Gastrocnemius medialis (tissue), 4 donors: ENCODE measurements at regions not wholly inside any gene's neighbourhood (a gene's known extent, or its start where the extent isn't known, plus 50 kb on each side); places are given as distances from the start of the nearest gene placed in this dataset.

ENCODE experiments used
- ATAC-seq, 2 donors: fragments of 150-250 bp; one replicate each; pipeline ENCODE4 v1.9.1; 2016
- DNase-seq, 2 donors: peaks; one replicate each; pipeline ENCODE4 v3.0.0-alpha.2; 2019
- H3K27ac ChIP-seq, 4 donors: fragments of 200-600 bp; sonication (generic); 1 replicate in 1 of 4; 2 replicates in 3 of 4; pipeline ENCODE4 v1.5.1; 2016 to 2018; ENCODE audit warnings: mild to moderate bottlenecking in 2 of 4, moderate library complexity in 1 of 4
- H3K27me3 ChIP-seq, 3 donors: fragments of 200-600 bp; sonication (generic) in 2 of 3; 1 replicate in 1 of 3; 2 replicates in 2 of 3; pipeline versions ENCODE4 v1.5.1 to v1.6.0; 2016 to 2019; ENCODE audit warnings: mild to moderate bottlenecking in 1 of 3, moderate library complexity in 1 of 3
- H3K36me3 ChIP-seq, 2 donors: fragments of 200-600 bp; sonication (generic) in 1 of 2; one replicate each; pipeline ENCODE4 v1.5.1; 2017 to 2018
- H3K4me1 ChIP-seq, 2 donors: fragments of 200-600 bp; sonication (generic) in 1 of 2; one replicate each; pipeline ENCODE4 v1.5.1; 2016 to 2017; ENCODE audit warnings: mild to moderate bottlenecking in 2 of 2
- H3K4me3 ChIP-seq, 4 donors: fragments of 200-600 bp; sonication (generic) in 3 of 4; 1 replicate in 1 of 4; 2 replicates in 3 of 4; pipeline ENCODE4 v1.5.1; 2016 to 2019; ENCODE audit warnings: mild to moderate bottlenecking in 2 of 4
- H3K9me3 ChIP-seq, 3 donors: fragments of 200-600 bp; sonication (generic) in 2 of 3; 1 replicate in 1 of 3; 2 replicates in 2 of 3; pipeline ENCODE4 v1.5.1; 2016 to 2019
- POLR2A ChIP-seq, 2 donors: fragments of 450-650 bp; IDR thresholded peaks; one replicate each; pipeline ENCODE4 v1.6.1; 2017; ENCODE audit warnings: antibody characterized with exemption in 2 of 2, mild to moderate bottlenecking in 2 of 2, moderate library complexity in 2 of 2
- in situ Hi-C, 4 donors: fragments of 200-750 bp; cut with MboI; loops; one replicate each; pipeline versions ENCODE4 v1.15.0 to v1.8.0; 2017; ENCODE audit warnings: low sequenced_read_pairs in 4 of 4
- intact Hi-C: fragments of 100-400 bp; cut with DNase I; formaldehyde crosslinking; loops from one replicate; pipeline ENCODE4 v1.15.1; 2023; ENCODE audit warnings: low total_unique reads
- TF ChIP-seq, protein P1 (sequence below), 5 experiments: fragments of 450-650 bp in 3 of 5; fragments of 200-600 bp in 2 of 5; sonication (generic) in 2 of 5; IDR thresholded peaks in 4 of 5; conservative IDR thresholded peaks in 1 of 5; 1 replicate in 4 of 5; 2 replicates in 1 of 5; pipeline ENCODE4 v1.5.1; 2016 to 2019; ENCODE audit warnings: antibody characterized with exemption in 5 of 5, mild to moderate bottlenecking in 3 of 5, moderate library complexity in 3 of 5

DNA sequence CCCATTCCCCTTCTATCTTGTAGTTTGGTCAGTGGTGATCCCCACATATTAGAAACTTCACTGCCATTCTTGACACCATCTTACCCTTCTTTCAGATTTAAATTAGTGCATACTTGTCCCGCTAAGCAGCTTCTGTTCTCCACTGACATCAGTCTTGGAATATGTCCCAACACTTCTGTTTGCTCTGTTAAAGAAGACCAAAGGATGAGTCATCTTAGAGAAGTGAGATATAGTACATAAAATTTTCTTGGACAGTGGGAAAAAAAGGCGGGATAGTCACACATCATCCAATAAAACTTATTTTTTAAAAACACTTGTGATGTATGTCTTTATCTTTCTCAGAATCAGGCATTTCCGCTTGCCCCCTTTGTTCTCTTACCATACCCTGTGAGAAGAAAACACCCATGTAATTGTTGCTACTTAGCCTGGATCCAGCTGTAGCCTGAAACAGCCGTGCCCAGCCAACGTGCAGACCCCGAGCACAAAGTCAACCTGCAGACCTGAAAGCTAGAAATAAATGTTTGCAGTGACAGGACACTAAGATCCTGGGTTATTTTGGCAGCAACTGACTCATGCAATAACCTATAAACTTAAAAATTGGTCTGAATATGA, 100.1 kb upstream of the PDE3A start:
- H3K9me3 ChIP-seq = no peaks in the 10 kb centered on the region
- ATAC-seq = no peak
- in situ Hi-C loops (no loop called here), intact Hi-C loops (no loop called here)
- no peaks in the 10 kb centered on the region for H3K36me3 ChIP-seq
- H3K27me3 ChIP-seq = no peaks in the 10 kb centered on the region
- TF ChIP-seq, protein P1, sequence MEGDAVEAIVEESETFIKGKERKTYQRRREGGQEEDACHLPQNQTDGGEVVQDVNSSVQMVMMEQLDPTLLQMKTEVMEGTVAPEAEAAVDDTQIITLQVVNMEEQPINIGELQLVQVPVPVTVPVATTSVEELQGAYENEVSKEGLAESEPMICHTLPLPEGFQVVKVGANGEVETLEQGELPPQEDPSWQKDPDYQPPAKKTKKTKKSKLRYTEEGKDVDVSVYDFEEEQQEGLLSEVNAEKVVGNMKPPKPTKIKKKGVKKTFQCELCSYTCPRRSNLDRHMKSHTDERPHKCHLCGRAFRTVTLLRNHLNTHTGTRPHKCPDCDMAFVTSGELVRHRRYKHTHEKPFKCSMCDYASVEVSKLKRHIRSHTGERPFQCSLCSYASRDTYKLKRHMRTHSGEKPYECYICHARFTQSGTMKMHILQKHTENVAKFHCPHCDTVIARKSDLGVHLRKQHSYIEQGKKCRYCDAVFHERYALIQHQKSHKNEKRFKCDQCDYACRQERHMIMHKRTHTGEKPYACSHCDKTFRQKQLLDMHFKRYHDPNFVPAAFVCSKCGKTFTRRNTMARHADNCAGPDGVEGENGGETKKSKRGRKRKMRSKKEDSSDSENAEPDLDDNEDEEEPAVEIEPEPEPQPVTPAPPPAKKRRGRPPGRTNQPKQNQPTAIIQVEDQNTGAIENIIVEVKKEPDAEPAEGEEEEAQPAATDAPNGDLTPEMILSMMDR (IDR thresholded peaks at IDR 0.05 in 4 of 5, conservative IDR thresholded peaks at IDR 0.05 in 1 of 5) = no peak
- TF ChIP-seq POLR2A (IDR thresholded peaks at IDR 0.05) = no peak
- H3K4me1 ChIP-seq = peaks cover 14 to 15% of the 10 kb centered on the region in 2 donors
- no peak for DNase-seq
- H3K4me3 ChIP-seq = no peak overlapping the region
- H3K27ac ChIP-seq = no peak overlapping the region

DNA sequence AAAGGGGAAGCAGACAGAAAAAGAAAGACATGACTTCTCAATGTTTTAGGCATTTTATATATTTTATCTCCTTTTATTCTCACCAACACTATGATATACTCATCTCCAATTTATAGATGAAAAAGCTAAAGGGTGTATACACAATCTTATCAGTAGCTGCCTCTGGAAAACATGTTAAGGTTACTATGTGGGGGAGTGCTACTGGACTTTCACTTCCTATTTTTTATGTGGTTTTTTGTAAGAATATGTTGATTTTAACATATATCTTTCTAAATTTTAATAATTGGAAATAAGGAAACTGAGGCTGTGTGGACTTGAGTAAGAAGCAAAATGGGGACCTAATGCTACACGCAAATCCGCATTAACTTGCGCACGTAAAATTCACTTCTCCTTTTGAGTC, 99.6 kb upstream of the PDE3A start:
- in situ Hi-C loops = no loop called here
- ATAC-seq (no peak), DNase-seq (no peak)
- peaks cover 20 to 21% of the 10 kb centered on the region in 2 donors for H3K4me1 ChIP-seq
- H3K4me3 ChIP-seq = no peak overlapping the region
- H3K9me3 ChIP-seq = no peaks in the 10 kb centered on the region
- TF ChIP-seq, protein P1 (IDR thresholded peaks at IDR 0.05 in 4 of 5, conservative IDR thresholded peaks at IDR 0.05 in 1 of 5) = no peak
- TF ChIP-seq POLR2A (IDR thresholded peaks at IDR 0.05) = no peak
- H3K27ac ChIP-seq = no peak overlapping the region
- H3K27me3 ChIP-seq = no peaks in the 10 kb centered on the region
- intact Hi-C loops = no loop called here
- H3K36me3 ChIP-seq = no peaks in the 10 kb centered on the region

DNA sequence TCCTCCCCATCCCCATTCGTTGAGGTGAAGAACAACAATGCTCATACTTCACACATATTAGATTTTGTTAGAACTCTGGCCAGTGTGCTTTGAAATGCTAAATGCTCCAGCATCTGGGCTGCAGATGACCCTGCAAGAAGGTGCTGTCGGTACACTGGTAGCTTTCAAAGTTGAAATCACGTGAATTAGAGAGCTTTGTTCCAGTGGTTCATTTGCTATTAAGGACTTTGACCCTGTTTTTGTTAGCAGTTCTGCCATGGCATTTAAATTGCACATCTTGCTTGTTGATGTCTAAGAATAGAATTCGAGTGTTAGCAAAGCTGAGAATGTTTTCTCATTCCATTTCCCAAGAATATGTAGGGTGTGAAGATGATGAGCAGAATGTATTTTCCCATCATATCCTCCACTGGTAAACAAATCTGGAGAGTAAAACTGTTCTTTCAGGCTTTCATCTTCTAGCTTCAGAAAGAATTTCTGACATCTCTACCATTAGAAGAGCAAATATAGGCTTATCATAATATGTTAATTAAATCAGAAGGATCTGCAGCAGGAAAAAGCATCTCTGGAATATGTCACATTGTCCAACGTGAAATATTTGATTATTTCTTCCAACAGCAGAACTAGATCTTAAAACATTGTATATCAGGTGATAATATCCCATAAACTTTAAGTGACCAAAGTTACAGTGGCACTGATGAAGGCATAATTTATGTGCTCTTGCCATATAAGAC, 98.8 kb upstream of the PDE3A start:
- H3K9me3 ChIP-seq = no peaks in the 10 kb centered on the region
- no peaks in the 10 kb centered on the region for H3K27me3 ChIP-seq
- DNase-seq = no peak
- no peak for ATAC-seq
- intact Hi-C loops (loop anchor here (5.0 to 10.0 kb wide), 2 partner anchors 93 to 195 kb away; no protein-coding TSS in a partner anchor), in situ Hi-C loops (no loop called here)
- no peak overlapping the region for H3K4me3 ChIP-seq
- no peak overlapping the region for H3K27ac ChIP-seq
- TF ChIP-seq, protein P1 (IDR thresholded peaks at IDR 0.05 in 4 of 5, conservative IDR thresholded peaks at IDR 0.05 in 1 of 5) = no peak
- no peaks in the 10 kb centered on the region for H3K36me3 ChIP-seq
- peaks cover 20 to 26% of the 10 kb centered on the region in 2 donors for H3K4me1 ChIP-seq

DNA sequence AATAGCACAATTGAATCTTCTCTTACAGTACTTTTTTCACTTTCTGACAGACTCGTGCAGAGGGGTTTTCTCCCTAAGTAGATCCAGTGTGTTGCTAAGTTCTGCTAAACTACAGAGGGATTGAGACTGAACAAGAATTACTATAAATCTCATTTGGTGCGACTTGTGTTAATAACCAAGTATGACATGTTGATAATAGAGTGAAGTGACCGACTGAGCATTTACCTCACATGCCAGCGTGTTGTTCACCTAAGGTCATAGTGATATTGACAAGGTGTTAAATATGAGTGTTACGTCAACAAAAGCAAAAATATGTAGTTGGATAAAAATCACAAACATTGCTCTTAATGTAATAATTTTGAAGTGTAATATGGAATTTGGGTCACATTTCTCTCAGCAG, 97.8 kb upstream of the PDE3A start:
- TF ChIP-seq POLR2A (IDR thresholded peaks at IDR 0.05) = no peak
- TF ChIP-seq, protein P1 (IDR thresholded peaks at IDR 0.05 in 4 of 5, conservative IDR thresholded peaks at IDR 0.05 in 1 of 5) = no peak
- no peak overlapping the region for H3K27ac ChIP-seq
- H3K9me3 ChIP-seq = no peaks in the 10 kb centered on the region
- in situ Hi-C loops = no loop called here
- intact Hi-C loops = loop anchor here (5.0 to 10.0 kb wide), 2 partner anchors 92 to 194 kb away; no protein-coding TSS in a partner anchor
- H3K4me3 ChIP-seq = no peak overlapping the region
- ATAC-seq (no peak), DNase-seq (no peak)
- peaks cover 20 to 36% of the 10 kb centered on the region in 2 donors for H3K4me1 ChIP-seq
- no peaks in the 10 kb centered on the region for H3K27me3 ChIP-seq
- H3K36me3 ChIP-seq = no peaks in the 10 kb centered on the region
